RCC 7860 (cell line): ENCODE measurements at regions not wholly inside any gene's neighbourhood (a gene's known extent, or its start where the extent isn't known, plus 50 kb on each side); places are given as distances from the start of the nearest gene placed in this dataset.

Source experiments
- DNase-seq: peaks from one replicate; pipeline ENCODE4 v3.0.0-alpha.2; 2015; ENCODE audit warnings: low spot score
- FAIRE-seq: peaks from 2 replicates; lab custom pipeline; 2012; peaks lifted over from hg19 to GRCh38; lab: Jason Lieb, UNC

DNA sequence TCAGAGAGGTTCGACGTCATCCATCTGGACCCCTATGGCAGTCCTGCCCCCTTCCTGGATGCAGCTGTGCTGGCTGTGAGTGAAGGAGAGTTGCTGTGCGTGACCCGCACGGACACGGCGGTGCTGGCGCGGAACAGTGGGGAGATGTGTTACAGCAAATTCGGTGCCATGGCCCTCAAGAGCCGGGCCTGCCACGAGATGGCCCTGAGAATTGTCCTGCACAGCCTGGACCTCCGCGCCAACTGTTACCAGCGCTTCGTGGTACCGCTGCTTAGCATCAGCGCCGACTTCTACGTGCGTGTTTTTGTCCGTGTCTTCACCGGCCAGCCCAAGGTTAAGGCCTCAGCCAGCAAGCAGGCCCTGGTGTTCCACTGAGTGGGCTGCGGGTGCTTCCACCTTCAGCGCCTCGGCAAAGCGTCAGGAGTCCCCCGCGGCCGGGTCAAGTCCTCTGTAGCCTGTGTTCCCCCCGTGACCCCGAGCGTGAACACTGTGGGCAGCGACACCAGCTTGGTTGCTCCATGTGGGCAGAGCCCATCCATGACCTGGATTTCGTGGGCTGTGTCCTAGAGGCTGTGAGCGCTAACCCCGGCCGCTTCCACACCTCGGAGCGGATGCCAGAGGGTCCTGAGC is 186.7 kb upstream of the SLITRK2 start:
- FAIRE-seq (no peak), DNase-seq (no peak)

DNA sequence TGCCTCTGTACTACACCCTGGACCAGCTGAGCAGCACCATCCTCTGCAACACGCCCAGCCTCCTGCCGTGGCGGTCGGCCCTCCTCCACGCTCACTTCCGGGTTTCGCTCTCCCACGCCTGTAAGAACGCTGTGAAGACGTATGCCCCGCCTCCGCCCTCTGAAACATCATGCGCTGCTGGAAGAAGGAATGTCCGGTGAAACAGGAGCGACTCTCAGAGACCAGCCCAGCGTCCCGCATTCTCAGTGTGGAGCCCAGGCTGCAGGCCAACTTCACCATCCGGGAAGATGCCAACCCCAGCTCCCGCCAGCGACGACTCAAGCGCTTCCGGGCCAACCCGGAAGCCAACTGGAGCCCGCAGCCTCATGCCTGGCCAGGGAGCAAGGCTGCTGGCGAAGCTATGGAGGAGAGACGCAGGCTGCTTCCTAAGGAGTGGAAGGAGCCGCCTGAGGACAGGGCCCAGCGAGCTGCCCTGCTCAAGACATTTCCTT is 186.1 kb upstream of the SLITRK2 start:
- no peak for DNase-seq
- no peak for FAIRE-seq

DNA sequence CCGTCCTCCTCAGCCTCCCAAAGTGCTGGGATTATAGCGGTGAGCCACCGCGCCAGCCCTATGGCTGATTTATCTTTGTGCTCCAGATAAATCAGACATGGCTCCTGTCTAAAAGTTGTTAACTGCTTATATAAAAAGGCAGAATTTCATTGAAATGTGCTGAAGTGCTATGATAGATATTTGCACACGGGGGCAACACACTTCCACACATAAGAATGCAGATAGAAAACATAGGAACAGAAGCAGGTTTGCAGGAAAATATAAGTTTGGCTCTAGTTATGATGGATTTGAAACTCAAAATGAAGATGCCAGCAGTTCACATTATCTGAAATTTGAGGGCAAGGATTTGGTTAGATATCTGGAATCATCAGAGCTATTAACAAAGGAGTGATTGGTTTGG is 163.1 kb upstream of the SLITRK2 start:
- FAIRE-seq, result no peak
- DNase-seq, result no peak

DNA sequence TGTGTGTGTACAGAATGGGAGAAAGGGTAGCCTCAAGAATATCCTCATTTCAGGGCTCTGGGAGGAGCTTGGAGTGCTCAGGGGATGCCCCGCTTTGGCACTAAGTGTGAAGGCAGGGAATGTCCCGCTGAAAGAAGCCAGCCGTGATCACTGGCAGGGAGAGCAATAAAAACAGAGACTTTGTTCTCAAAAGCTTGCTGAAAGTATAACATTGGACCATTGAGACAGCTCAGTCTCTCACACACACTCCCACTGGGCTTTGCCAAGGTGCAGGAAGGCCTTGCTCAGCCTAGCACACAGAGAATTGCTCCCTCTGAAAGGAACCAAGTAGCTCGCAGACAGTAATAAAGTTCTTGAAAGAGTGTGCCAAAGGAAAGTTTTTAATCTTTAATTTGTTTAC is 143.8 kb upstream of the SLITRK2 start:
- no peak for FAIRE-seq
- no peak for DNase-seq

DNA sequence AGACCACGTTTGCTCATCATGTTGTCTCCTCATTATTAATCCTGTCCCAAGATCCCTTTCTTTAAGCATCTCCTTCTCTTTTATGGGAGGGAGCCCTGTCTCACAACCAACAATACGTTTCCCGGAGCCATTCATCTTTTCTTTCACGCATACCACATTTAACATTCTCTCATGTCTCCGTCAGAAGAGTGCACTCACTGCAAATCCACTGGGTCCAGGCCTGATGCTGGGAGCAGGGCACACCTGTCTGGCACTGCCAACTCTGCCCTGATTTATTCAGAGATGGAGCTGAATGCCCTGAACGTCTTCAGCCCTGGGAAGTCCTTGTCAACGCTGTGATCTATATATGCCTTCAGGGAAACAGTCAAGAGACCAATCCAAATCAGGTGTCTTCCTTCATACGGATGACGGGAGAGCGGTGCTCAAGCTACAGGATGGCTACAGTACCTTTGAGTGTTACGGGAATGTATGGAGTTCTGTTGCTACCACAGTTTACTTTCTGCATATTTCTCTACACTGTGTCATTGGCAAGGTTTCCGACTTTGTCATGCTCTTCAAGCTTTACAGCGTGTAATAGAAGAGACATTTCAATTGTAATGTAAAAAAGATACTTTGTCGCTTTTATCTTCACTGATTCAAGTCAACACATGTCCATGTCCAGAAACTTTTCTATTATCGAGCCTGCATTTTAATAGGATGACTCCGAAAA is 140.4 kb upstream of the SLITRK2 start:
- FAIRE-seq (no peak), DNase-seq (no peak)

DNA sequence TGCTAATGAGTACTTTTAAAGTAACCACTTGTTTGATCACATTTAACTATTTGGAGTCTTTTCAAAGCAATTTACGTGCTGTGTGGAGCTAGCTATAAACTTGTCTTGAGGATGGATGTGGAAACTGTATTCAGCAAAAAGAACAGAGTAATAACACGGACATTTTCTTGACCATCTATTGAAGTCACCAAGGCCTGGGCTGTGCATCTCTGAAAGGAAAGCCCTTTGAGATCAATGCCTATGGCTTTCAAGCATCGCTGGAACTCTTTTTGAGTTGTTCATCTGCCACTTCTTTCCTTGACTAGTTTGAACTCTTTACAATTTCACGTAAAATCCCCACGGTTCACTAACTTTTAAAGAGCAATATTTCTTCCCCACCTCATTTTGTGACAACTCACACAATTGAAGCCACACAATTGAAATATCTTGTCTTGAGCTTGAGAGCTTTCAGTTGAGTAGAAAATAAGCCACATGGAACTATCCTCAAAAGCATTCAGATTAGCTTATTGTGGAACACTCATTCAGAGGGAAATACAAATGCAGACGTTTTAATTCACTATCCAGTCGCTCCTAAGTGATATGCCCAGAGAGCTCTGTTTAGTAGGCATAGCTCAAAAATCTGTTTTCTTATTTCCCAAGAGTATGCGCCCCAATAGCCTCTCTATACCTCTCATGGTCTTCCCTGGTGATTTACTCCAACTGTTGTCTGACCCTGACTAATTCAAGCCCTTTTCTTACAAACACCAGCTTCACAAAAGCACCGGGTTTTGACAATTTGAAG is 134.9 kb upstream of the SLITRK2 start:
- DNase-seq, result no peak
- no peak for FAIRE-seq

DNA sequence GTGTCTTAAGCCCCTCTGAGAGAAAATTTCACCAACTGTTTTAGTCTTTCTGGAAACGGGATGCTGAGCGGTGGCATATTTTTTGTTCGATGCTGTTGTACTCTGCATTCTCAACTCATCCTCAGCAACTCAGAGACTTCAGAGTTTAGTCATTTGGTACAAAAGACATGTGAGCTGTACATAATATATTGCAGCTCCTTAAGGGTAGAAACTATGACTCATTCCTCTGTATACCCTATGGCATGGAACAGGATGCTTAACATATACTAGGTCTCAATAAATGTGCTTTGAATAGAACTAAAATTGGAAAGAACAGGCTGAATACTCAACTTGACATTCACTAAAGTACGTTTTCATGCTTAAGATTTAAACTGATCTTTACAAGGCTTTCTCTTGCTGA is 130.5 kb upstream of the SLITRK2 start:
- FAIRE-seq, result no peak

DNA sequence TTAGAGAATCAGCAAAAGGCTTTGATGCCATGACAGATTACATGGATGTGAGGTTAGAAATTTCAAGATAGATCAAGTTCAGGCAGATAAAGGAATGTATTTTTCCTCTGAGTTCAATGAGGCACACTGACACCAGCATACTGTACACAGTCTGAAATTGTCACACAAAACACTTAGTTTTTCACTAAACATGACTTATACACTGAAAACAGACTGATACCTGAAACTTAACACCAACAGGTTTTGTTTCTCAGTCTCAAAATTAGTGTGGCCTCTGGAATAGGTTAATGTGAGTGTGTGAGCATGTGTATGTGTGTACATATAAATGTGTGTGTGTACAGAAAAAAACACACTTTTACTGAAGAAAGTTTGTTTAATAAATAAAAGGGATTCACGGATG is 129.9 kb upstream of the SLITRK2 start:
- FAIRE-seq (no peak), DNase-seq (no peak)

More for the DNA sequence above, 130.5 kb upstream of the SLITRK2 start:
- DNase-seq, result no peak

DNA sequence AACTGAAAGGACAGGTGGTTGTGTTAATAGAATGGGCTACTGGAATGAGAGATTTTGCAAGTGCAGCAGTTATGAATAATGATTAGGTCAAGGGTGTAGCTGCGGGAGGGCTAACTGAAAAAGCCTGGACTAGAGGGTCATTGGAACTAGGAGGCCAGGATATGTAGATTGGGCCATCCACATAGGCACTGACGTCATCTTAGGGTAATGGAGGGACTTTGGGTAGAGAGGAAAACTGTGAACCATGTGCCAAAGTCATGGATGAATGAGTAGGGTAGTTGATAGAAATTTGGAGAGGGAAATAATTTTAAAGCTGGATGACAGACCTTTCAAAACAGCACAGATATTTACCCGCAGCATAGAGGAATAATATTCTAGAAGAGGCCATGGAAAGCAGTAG is 123.6 kb upstream of the SLITRK2 start:
- no peak for DNase-seq
- FAIRE-seq, result no peak

DNA sequence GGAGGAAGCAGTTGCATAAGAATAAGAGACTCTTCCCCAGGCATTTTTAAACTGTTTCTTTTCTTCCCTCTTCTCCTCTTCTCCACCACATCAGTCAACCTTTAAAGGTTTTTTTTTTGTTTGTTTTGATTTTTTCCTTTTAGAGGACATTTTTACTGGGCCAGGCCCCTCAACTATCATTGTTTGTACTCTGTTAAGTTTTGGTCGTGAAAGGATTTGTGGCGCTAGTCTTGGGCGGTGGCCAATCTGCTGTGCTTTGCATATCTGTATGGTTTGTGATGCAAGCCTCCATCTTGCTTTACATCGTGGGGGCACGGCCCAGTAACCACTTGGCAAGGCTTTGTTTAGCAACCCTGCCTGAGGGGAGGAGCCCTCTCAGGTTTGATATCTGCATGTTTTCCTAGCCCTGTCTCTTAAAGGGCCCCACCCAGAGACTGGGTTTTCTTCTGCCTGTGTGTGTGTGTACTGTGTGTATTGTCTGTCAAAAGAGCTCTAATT is 101.9 kb upstream of the SLITRK2 start:
- no peak for DNase-seq
- no peak for FAIRE-seq

DNA sequence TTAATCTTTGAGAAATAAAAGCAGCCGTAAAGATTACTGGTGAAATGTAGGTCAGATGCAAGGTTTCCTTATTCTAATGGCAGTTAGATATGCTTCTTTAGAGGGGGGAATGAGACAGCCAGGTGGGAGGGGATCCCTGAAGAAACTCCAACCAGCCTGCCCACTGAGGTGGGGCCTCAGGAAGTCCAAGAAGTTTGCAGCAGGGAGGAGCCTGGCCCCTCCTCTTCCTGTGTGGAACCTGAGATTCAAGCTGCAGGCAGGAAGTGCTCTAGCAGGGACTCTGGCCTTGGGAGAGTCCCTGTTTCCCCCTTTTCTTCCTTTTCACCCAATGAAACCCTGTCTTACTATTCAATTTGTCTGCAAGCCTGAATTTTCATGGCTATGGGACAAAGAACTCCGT is 101.4 kb upstream of the SLITRK2 start:
- FAIRE-seq (no peak), DNase-seq (no peak)

DNA sequence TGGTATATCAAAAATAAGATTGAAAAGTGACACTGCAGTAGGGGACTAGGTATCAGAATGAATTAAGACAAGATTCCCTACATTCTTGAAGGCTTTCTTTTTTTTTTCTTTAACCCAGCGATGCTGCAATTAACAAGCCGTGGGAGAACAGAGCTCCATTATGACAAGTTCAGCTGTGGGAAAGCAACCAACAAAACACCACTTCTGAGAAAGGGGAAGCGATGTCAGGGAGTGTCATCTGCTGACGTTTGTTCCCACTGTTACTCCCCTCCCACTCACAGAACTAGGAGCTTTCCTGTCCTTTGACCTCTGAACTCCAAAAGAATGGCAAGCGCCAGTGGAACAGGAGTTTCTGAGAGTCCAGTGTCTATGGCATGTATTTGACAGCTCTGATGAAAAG is 90.2 kb upstream of the SLITRK2 start:
- DNase-seq (no peak), FAIRE-seq (no peak)

DNA sequence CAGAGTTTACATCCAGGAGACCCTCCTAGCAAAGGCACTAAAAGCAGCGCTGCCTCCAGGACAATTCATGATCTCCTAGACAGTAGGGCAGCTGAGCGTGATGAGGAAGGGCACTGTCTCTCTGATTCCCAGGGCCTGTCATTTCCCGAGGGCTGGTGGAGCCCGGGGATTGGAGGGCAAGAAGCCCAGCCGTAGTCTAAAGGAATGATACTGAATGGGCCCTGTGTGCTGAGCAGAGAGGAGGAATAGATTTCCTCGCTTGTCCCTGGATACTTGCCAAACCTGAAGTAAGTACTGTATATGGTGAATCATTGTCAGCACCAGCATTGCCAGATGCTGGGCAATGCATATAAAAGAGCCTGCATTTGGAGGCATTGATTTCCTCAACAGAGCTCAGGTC is 88.0 kb upstream of the SLITRK2 start:
- no peak for FAIRE-seq

DNA sequence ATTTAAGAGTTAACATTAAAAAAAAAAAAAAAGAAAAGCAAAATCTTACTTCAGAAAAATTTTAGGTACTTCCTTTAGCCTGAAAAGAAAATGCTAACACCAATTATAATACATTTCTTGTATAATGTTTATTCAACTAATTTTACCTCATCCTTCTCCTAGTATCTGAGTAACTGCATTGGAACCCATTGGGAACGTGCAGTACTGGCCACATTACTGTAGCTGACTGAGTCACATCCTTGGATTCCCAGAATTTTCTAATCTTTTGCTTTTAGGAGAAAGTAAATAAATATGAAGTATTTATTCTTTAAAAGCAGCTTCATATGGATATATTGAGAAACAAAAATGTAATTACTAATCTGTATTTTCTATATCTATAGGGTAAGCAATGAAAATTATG is 82.6 kb upstream of the SLITRK2 start:
- DNase-seq, result no peak
- no peak for FAIRE-seq

More for the DNA sequence above, 88.0 kb upstream of the SLITRK2 start:
- no peak for DNase-seq

DNA sequence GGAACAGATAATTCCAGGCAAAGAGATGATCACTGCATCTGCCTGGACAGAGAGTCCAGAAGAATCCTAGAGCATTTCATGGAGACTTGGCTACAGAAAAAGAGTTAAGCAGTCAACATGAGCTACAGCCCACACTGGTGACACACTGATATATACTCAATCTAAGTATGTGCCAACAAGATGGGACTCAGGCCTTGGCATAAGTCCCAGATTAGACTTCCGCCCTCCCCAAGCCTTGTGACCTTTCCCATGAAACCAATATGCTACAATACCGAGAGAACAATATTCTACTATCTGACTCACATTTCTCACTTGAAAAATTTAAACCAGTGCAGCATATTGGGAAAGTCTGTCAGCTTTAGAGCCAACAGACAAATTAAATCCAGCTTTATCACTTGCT is 65.7 kb upstream of the SLITRK2 start:
- DNase-seq (no peak), FAIRE-seq (no peak)
